H9 (cell line): ENCODE measurements at regions not wholly inside any gene's neighbourhood (a gene's known extent, or its start where the extent isn't known, plus 50 kb on each side); places are given as distances from the start of the nearest gene placed in this dataset.

Source experiments
- DNase-seq: peaks from one replicate; pipeline ENCODE4 v3.0.0-alpha.2; 2017
- H2AFZ ChIP-seq: one replicate; pipeline ENCODE4 v1.6.1; 2013; ENCODE audit warnings: mild to moderate bottlenecking, low read length, control low read depth, moderate library complexity
- H2AK5ac ChIP-seq: 2 replicates; pipeline ENCODE4 v1.6.1; 2013; ENCODE audit warnings: low read length, control low read depth, mixed read lengths; ENCODE audit not compliant: insufficient read length
- H2BK120ac ChIP-seq: one replicate; pipeline ENCODE4 v1.6.1; 2013; ENCODE audit warnings: low read depth, mild to moderate bottlenecking, low read length, control low read depth, inconsistent platforms; ENCODE audit not compliant: poor library complexity, severe bottlenecking
- H2BK12ac ChIP-seq: 2 replicates; pipeline ENCODE4 v1.6.1; 2013; ENCODE audit warnings: low read length, control low read depth, mixed read lengths, low read depth; ENCODE audit not compliant: insufficient read length
- H2BK15ac ChIP-seq: 2 replicates; pipeline ENCODE4 v1.6.1; 2013; ENCODE audit warnings: low read depth, low read length, control low read depth
- H2BK20ac ChIP-seq: one replicate; pipeline ENCODE4 v1.6.1; 2013; ENCODE audit warnings: low read depth, mild to moderate bottlenecking, low read length, control low read depth, inconsistent platforms; ENCODE audit not compliant: poor library complexity, severe bottlenecking
- H2BK5ac ChIP-seq: 2 replicates; pipeline ENCODE4 v1.6.1; 2013; ENCODE audit warnings: low read length, control low read depth, mixed read lengths; ENCODE audit not compliant: insufficient read length
- H3K14ac ChIP-seq: 2 replicates; pipeline ENCODE4 v1.6.1; 2013; ENCODE audit warnings: low read length, control low read depth; ENCODE audit not compliant: insufficient read depth
- H3K18ac ChIP-seq: 2 replicates; pipeline ENCODE4 v1.6.1; 2013; ENCODE audit warnings: low read depth, mild to moderate bottlenecking, mixed read lengths, low read length, control low read depth; ENCODE audit not compliant: insufficient read length
- H3K23ac ChIP-seq: 2 replicates; pipeline ENCODE4 v1.6.1; 2013; ENCODE audit warnings: low read length, control low read depth, mixed read lengths, low read depth; ENCODE audit not compliant: insufficient read length
- H3K23me2 ChIP-seq: 2 replicates; pipeline ENCODE4 v1.6.1; 2013; ENCODE audit warnings: low read depth, mild to moderate bottlenecking, mixed read lengths, low read length, control low read depth; ENCODE audit not compliant: insufficient read length, poor library complexity, severe bottlenecking
- H3K27ac ChIP-seq: 2 replicates; pipeline ENCODE4 v1.5.1; 2013; ENCODE audit warnings: low read length, control low read depth, mixed read lengths, low read depth; ENCODE audit not compliant: insufficient read length
- H3K27me3 ChIP-seq: 2 replicates; pipeline ENCODE4 v1.6.1; 2013; ENCODE audit warnings: low read length, control low read depth, inconsistent platforms; ENCODE audit not compliant: insufficient read depth
- H3K4ac ChIP-seq: 2 replicates; pipeline ENCODE4 v1.6.1; 2013; ENCODE audit warnings: low read depth, mild to moderate bottlenecking, control low read depth, inconsistent platforms, low read length, moderate library complexity
- H3K4me1 ChIP-seq: 2 replicates; pipeline ENCODE4 v1.6.1; 2013; ENCODE audit warnings: low read length, control low read depth, inconsistent platforms; ENCODE audit not compliant: insufficient read depth
- H3K4me2 ChIP-seq: 2 replicates; pipeline ENCODE4 v1.6.1; 2013; ENCODE audit warnings: low read length, control low read depth, mixed read lengths; ENCODE audit not compliant: insufficient read length, insufficient read depth
- H3K56ac ChIP-seq: 2 replicates; pipeline ENCODE4 v1.6.1; 2013; ENCODE audit warnings: low read depth, mild to moderate bottlenecking, mixed read lengths, low read length, control low read depth; ENCODE audit not compliant: insufficient read length
- H3K79me1 ChIP-seq: 2 replicates; pipeline ENCODE4 v1.6.1; 2013; ENCODE audit warnings: low read depth, mild to moderate bottlenecking, moderate library complexity, low read length, control low read depth, inconsistent platforms; ENCODE audit not compliant: insufficient read depth, poor library complexity, severe bottlenecking
- H3K79me2 ChIP-seq: 2 replicates; pipeline ENCODE4 v1.6.1; 2013; ENCODE audit warnings: low read length, control low read depth, inconsistent platforms; ENCODE audit not compliant: insufficient read depth
- H3K9ac ChIP-seq: 2 replicates; pipeline ENCODE4 v1.6.1; 2013; ENCODE audit warnings: low read length, control low read depth, mixed read lengths; ENCODE audit not compliant: insufficient read length; ENCODE audit errors: extremely low read depth
- H3K9me3 ChIP-seq: one replicate; pipeline ENCODE4 v1.6.1; 2013; ENCODE audit warnings: low read depth, low read length, inconsistent platforms; ENCODE audit not compliant: control insufficient read depth
- H3T11ph ChIP-seq: one replicate; pipeline ENCODE4 v1.6.1; 2013; ENCODE audit warnings: mild to moderate bottlenecking, low read length, control low read depth, inconsistent platforms
- H4K20me1 ChIP-seq: one replicate; pipeline ENCODE4 v1.6.1; 2013; ENCODE audit not compliant: control insufficient read depth, insufficient read length, insufficient read depth
- H4K5ac ChIP-seq: 2 replicates; pipeline ENCODE4 v1.6.1; 2013; ENCODE audit warnings: low read depth, mild to moderate bottlenecking, mixed read lengths, low read length, control low read depth; ENCODE audit not compliant: insufficient read length
- H4K8ac ChIP-seq: replicated peaks from 2 replicates; pipeline ENCODE4 v1.6.1; 2013; ENCODE audit warnings: low read length, control low read depth, mixed read lengths, low read depth; ENCODE audit not compliant: insufficient read length
- H4K91ac ChIP-seq: 2 replicates; pipeline ENCODE4 v1.6.1; 2013; ENCODE audit warnings: low read depth, mild to moderate bottlenecking, moderate library complexity, mixed read lengths, low read length, control low read depth; ENCODE audit not compliant: insufficient read length
- H3K27ac Mint-ChIP-seq, 3 experiments: 2 replicates in 2 of 3; 3 replicates in 1 of 3; pipeline ENCODE4 v1.8.0; 2020 to 2021; ENCODE audit warnings: mixed read lengths in 3 of 3, mild to moderate bottlenecking in 1 of 3, moderate library complexity in 1 of 3
- H3K27me3 Mint-ChIP-seq: 2 replicates; pipeline ENCODE4 v1.8.0; 2021; ENCODE audit warnings: low read depth, mild to moderate bottlenecking, moderate library complexity, mixed read lengths
- H3K36me3 Mint-ChIP-seq, 3 experiments: 2 replicates in 2 of 3; 3 replicates in 1 of 3; pipeline ENCODE4 v1.8.0; 2020 to 2021; ENCODE audit warnings: low read depth in 3 of 3, mixed read lengths in 3 of 3; ENCODE audit not compliant: insufficient read depth in 1 of 3
- H3K4me1 Mint-ChIP-seq, 2 experiments: 2 replicates each; pipeline ENCODE4 v1.8.0; 2020; ENCODE audit warnings: mixed read lengths in 2 of 2
- H3K4me3 Mint-ChIP-seq, 2 experiments: 2 replicates in 1 of 2; 3 replicates in 1 of 2; pipeline ENCODE4 v1.8.0; 2020 to 2021; ENCODE audit warnings: mild to moderate bottlenecking in 2 of 2, mixed read lengths in 2 of 2, moderate library complexity in 1 of 2
- H3K9me3 Mint-ChIP-seq, 2 experiments: 2 replicates in 1 of 2; 3 replicates in 1 of 2; pipeline ENCODE4 v1.8.0; 2020; ENCODE audit warnings: mild to moderate bottlenecking in 2 of 2, mixed read lengths in 2 of 2, moderate library complexity in 1 of 2
- CTCF ChIP-seq: fragments of 200-600 bp; sonication (generic); conservative IDR thresholded peaks from 3 replicates; pipeline ENCODE4 v1.8.0; 2021; ENCODE audit warnings: antibody characterized with exemption, mild to moderate bottlenecking
- WGBS: extraction: QIAGEN DNeasy Blood & Tissue Kit; methylation state at CpG from one replicate; pipeline ENCODE4 v1.1.7; 2013; ENCODE audit warnings: missing lambda C conversion rate, low lambda C conversion rate, mixed read lengths; ENCODE audit not compliant: insufficient read length; ENCODE audit errors: extremely low coverage; 5-methylcytosine and 5-hydroxymethylcytosine counted together

- no peaks in the 10 kb centered on the region for H3K79me1 ChIP-seq
- no peak for DNase-seq
- Mint-ChIP-seq H3K9me3 (no peaks in the 10 kb centered on the region; a peak in 1 of 5 replicates), H3K4me1 (peaks cover 2 to 4% of the 10 kb centered on the region in 2 experiments; a peak in 2 of 4 replicates), H3K27me3 (no peaks in the 10 kb centered on the region; the same call in 1 of the 2 replicates), H3K4me3 (no peak overlapping the region), H3K27ac (no peak overlapping the region), H3K36me3 (no peaks in the 10 kb centered on the region)
- H4K20me1 ChIP-seq: no peaks in the 10 kb centered on the region
- H2AK5ac ChIP-seq: no peak overlapping the region
- no peak overlapping the region for H4K5ac ChIP-seq
- no peak overlapping the region for H3K4me2 ChIP-seq
- H3K4ac ChIP-seq: no peak overlapping the region
- no peak for TF ChIP-seq CTCF
- H2BK12ac ChIP-seq: no peak overlapping the region
- no peaks in the 10 kb centered on the region for H3K27me3 ChIP-seq
- H3K79me2 ChIP-seq: no peaks in the 10 kb centered on the region
- H3K27ac ChIP-seq: no peak overlapping the region
- H3K23ac ChIP-seq: no peak overlapping the region
- no peaks in the 10 kb centered on the region for H3K23me2 ChIP-seq
- H2BK5ac ChIP-seq: no peak overlapping the region
- H4K91ac ChIP-seq: no peak overlapping the region
- H2BK120ac ChIP-seq: no peak overlapping the region
- no peak overlapping the region for H3K14ac ChIP-seq
- no peak overlapping the region for H3K56ac ChIP-seq
- H2BK20ac ChIP-seq: no peak overlapping the region
- no peak overlapping the region for H3T11ph ChIP-seq
- H4K8ac ChIP-seq: no peak overlapping the region
- H3K9me3 ChIP-seq: no peaks in the 10 kb centered on the region
- no peak overlapping the region for H2AFZ ChIP-seq
- no peaks in the 10 kb centered on the region for H3K4me1 ChIP-seq
- H3K18ac ChIP-seq: no peak overlapping the region
- H2BK15ac ChIP-seq: no peak overlapping the region
- no peak overlapping the region for H3K9ac ChIP-seq
- WGBS: no CpG with 5 or more reads among the region's 1 CpG
Measured at GRCh38 chr9:19985081-19985480, 196.2 kb upstream of the SLC24A2 start.
